ENCODE measurements at regions not wholly inside any gene's neighbourhood (a gene's known extent, or its start where the extent isn't known, plus 50 kb on each side); places are given as distances from the start of the nearest gene placed in this dataset.

GRCh38 chr1:166368030-166368429 lies 201.2 kb upstream of the FAM78B start:
- TF ChIP-seq CTCF (IDR thresholded peaks at IDR 0.05 in 2 of 3, conservative IDR thresholded peaks at IDR 0.05 in 1 of 3; ENCODE audit: borderline replicate concordance in 1 of 3, insufficient read depth in 1 of 3, low read depth in 2 of 3, low read length in 2 of 3) (no peak), REST (IDR thresholded peaks at IDR 0.05; ENCODE audit: low read depth) (no peak), SP1 (IDR thresholded peaks at IDR 0.05; ENCODE audit: low read depth) (no peak), SRF (IDR thresholded peaks at IDR 0.05; ENCODE audit: low read depth) (no peak), MAX (IDR thresholded peaks at IDR 0.05) (no peak), POLR2A (IDR thresholded peaks at IDR 0.05; ENCODE audit: borderline replicate concordance, extremely low read depth, insufficient read depth, insufficient read length) (no peak), POLR2AphosphoS5 (IDR thresholded peaks at IDR 0.05; ENCODE audit: low read depth, low read length) (no peak), JUND (IDR thresholded peaks at IDR 0.05) (no peak), YY1 (IDR thresholded peaks at IDR 0.05; ENCODE audit: extremely low read depth, insufficient replicate concordance, low read depth, low read length) (no peak), EZH2phosphoT487 (IDR thresholded peaks at IDR 0.05; ENCODE audit: borderline replicate concordance) (no peak), EZH2 (IDR thresholded peaks at IDR 0.05) (no peak), EGR1 (IDR thresholded peaks at IDR 0.05; ENCODE audit: low read depth) (no peak), SIN3A (IDR thresholded peaks at IDR 0.05; ENCODE audit: low read depth) (no peak)
